WERI-Rb-1 (cell line): ENCODE measurements at regions not wholly inside any gene's neighbourhood (a gene's known extent, or its start where the extent isn't known, plus 50 kb on each side); places are given as distances from the start of the nearest gene placed in this dataset.
A peak's percentile ranks its signal among the peaks of the same experiment; 100 is the strongest.

ENCODE experiments used
- DNase-seq: peaks from one replicate; pipeline ENCODE4 v3.0.0-alpha.2; 2020
- H3K27ac ChIP-seq: fragments of 250-450 bp; sonication (Bioruptor Pico); 2 replicates; pipeline ENCODE4 v1.5.1; 2020; ENCODE audit warnings: mild to moderate bottlenecking, moderate library complexity
- H3K27me3 ChIP-seq: fragments of 250-450 bp; sonication (Bioruptor Pico); 2 replicates; pipeline ENCODE4 v1.5.1; 2021; ENCODE audit warnings: mild to moderate bottlenecking, low read depth, moderate library complexity; ENCODE audit not compliant: insufficient read depth, severe bottlenecking
- H3K36me3 ChIP-seq: fragments of 250-450 bp; sonication (Bioruptor Pico); 2 replicates; pipeline ENCODE4 v1.5.1; 2020; ENCODE audit warnings: mild to moderate bottlenecking, moderate library complexity
- H3K4me3 ChIP-seq: 2 replicates; pipeline ENCODE4 v1.5.1; 2011; ENCODE audit warnings: low read depth, mild to moderate bottlenecking, control low read depth, low read length
- H3K9me3 ChIP-seq: fragments of 250-450 bp; sonication (Bioruptor Pico); 2 replicates; pipeline ENCODE4 v1.5.1; 2021; ENCODE audit warnings: mild to moderate bottlenecking, moderate library complexity; ENCODE audit not compliant: severe bottlenecking
- TF ChIP-seq, protein P1 (sequence below): IDR thresholded peaks from 2 replicates; pipeline ENCODE4 v1.5.1; 2011; ENCODE audit warnings: low read depth, mild to moderate bottlenecking, control low read depth, inconsistent platforms, low read length

GRCh38 chr6:163793011-163793983 is 378.8 kb downstream of the QKI start:
- Histone ChIP-seq H3K27ac (no peak overlapping the region), H3K27me3 (no peaks in the 10 kb centered on the region), H3K9me3 (no peaks in the 10 kb centered on the region), H3K4me3 (no peak overlapping the region), H3K36me3 (no peaks in the 10 kb centered on the region)
- TF ChIP-seq, protein P1, sequence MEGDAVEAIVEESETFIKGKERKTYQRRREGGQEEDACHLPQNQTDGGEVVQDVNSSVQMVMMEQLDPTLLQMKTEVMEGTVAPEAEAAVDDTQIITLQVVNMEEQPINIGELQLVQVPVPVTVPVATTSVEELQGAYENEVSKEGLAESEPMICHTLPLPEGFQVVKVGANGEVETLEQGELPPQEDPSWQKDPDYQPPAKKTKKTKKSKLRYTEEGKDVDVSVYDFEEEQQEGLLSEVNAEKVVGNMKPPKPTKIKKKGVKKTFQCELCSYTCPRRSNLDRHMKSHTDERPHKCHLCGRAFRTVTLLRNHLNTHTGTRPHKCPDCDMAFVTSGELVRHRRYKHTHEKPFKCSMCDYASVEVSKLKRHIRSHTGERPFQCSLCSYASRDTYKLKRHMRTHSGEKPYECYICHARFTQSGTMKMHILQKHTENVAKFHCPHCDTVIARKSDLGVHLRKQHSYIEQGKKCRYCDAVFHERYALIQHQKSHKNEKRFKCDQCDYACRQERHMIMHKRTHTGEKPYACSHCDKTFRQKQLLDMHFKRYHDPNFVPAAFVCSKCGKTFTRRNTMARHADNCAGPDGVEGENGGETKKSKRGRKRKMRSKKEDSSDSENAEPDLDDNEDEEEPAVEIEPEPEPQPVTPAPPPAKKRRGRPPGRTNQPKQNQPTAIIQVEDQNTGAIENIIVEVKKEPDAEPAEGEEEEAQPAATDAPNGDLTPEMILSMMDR = no peak
- DNase-seq = no peak

DNA sequence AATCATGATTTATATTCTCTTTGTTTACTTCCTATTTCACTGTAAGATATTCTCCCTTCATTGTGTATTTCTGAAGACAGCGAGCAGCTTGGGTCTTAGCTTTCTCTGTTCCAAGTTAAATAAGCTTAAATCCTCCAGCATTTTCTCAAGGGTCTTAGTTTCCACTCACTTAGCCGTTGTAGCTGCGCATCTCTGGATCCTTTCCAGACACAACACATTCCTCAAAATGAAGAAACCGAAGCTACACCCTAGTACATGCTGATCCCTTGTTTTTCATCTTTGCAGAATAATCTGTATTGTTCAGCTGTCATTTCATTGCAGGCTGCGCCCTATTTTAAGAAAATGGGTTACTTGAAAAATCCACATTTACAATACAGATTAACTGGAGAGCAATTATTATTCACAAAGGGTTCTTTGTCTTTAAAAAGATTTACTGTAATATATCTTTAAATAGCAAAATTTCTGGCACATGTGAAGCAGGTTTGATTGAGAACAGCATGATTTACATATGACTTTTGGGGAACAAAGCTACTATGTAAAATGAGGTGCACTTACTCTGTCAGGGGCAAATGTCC is 375.8 kb downstream of the QKI start:
- TF ChIP-seq, protein P1 = no peak

DNA sequence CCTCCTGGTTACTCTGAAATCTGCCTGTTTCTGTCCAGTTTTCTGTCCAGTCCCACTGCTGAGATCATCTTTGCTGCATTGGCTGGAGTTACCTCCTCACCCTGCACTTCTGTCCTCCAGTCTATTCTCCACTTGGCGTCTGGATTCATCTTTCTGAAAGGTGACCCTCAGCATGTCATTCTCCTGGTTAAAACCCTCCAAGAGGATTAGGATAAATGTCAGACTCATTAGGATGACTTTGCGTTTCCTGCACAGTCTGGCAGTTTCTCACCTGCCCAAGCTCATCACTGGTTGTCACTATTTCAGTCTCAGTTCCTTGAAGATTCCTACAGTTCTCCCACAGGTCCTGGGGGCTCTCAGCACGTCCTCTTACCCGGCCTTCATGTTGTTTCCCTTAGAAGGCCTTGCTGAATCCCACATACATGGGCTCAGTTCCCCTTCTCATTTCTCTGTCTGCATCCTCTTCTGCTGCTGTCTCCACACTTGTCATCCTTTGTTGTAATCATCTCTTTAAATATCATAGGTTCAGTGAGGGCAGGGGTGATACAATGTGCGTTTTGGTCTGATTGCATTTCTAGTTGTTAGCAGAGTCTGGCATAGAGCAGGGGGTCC is 374.8 kb downstream of the QKI start:
- Histone ChIP-seq H3K36me3 (no peaks in the 10 kb centered on the region), H3K4me3 (no peak overlapping the region), H3K27me3 (no peaks in the 10 kb centered on the region), H3K27ac (no peak overlapping the region), H3K9me3 (no peaks in the 10 kb centered on the region)
- DNase-seq = peak; percentile 47
- TF ChIP-seq, protein P1 = no peak

More for the DNA sequence above, 375.8 kb downstream of the QKI start:
- Histone ChIP-seq H3K36me3 (no peaks in the 10 kb centered on the region), H3K9me3 (no peaks in the 10 kb centered on the region), H3K27me3 (no peaks in the 10 kb centered on the region), H3K27ac (no peak overlapping the region), H3K4me3 (no peak overlapping the region)
- no peak for DNase-seq

GRCh38 chr6:163786995-163787671 is 372.6 kb downstream of the QKI start:
- H3K4me3 ChIP-seq = no peak overlapping the region
- no peak overlapping the region for H3K27ac ChIP-seq
- H3K9me3 ChIP-seq = no peaks in the 10 kb centered on the region
- no peaks in the 10 kb centered on the region for H3K36me3 ChIP-seq
- H3K27me3 ChIP-seq = no peaks in the 10 kb centered on the region
- TF ChIP-seq, protein P1 = no peak
- no peak for DNase-seq

DNA sequence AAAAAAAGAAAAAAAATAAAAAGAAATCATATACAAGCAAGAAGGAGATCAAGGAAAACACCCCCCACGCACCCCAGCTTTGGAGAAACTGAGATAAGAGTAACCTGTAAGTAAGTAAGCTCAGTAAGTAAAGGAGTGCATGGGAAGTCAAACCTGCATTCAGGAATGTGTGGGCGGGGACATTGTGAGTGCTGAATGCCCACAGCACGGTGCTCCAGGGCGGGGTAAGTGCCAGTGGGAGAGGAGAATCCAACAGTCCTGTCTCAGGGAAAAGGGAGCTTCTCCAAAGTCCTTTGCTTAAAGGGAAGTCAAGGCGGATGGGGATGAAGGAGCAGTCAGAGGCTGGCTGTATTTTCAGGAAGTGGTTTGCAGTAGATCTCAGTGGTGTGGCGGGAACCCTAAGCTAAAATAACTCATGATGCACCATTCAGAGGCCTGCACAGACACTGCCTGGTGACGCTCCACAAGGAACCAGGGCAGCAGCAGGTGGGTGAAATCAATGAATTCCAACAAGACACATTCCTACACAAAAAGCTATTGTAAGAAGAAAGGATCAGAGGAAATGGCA is 368.0 kb downstream of the QKI start:
- Histone ChIP-seq H3K27me3 (no peaks in the 10 kb centered on the region), H3K4me3 (no peak overlapping the region), H3K36me3 (no peaks in the 10 kb centered on the region), H3K9me3 (no peaks in the 10 kb centered on the region), H3K27ac (no peak overlapping the region)
- DNase-seq = no peak
- TF ChIP-seq, protein P1 = no peak
